GM18858 (cell line): ENCODE measurements at regions not wholly inside any gene's neighbourhood (a gene's known extent, or its start where the extent isn't known, plus 50 kb on each side); places are given as distances from the start of the nearest gene placed in this dataset.
"Not testable (repeated sequence)": the region's sequence is repeated elsewhere in the genome, so short reads cannot be mapped to it uniquely, and the experiment has no call there.

Experiments used
- ATAC-seq: cut with Tn5 transposase; IDR thresholded peaks from one replicate; pipeline ENCODE4 v1.9.1; 2021; ENCODE audit not compliant: unreplicated experiment

GRCh38 chr3:164927728-164928127 lies 150.6 kb downstream of the SI start:
- no peak for ATAC-seq

- no peak for ATAC-seq
Observed at GRCh38 chr3:164918905-164919304, 159.4 kb downstream of the SI start.

- no peak for ATAC-seq
Observed at GRCh38 chr3:164912916-164913315, 165.4 kb downstream of the SI start.

GRCh38 chr3:164903820-164904451 lies 174.4 kb downstream of the SI start:
- ATAC-seq, result no peak

- ATAC-seq, result no peak
Observed at GRCh38 chr3:164897342-164897741, 181.0 kb downstream of the SI start.

- ATAC-seq, result no peak
Observed at GRCh38 chr3:164890061-164890460, 188.2 kb downstream of the SI start.

GRCh38 chr3:164883171-164883570 lies 195.1 kb downstream of the SI start:
- no peak for ATAC-seq

- no peak for ATAC-seq
Observed at GRCh38 chr3:164879201-164879600, 199.1 kb downstream of the SI start.

GRCh38 chr3:164864454-164864853 lies 213.8 kb downstream of the SI start:
- ATAC-seq, result no peak

- no peak for ATAC-seq
Observed at GRCh38 chr3:164852866-164853265, 225.4 kb downstream of the SI start.

GRCh38 chr3:164851905-164852304 lies 226.4 kb downstream of the SI start:
- ATAC-seq, result no peak

GRCh38 chr3:164851204-164851603 lies 227.1 kb downstream of the SI start:
- ATAC-seq, result no peak

GRCh38 chr3:164848923-164849322 lies 229.4 kb downstream of the SI start:
- no peak for ATAC-seq

GRCh38 chr3:164845739-164846138 lies 232.6 kb downstream of the SI start:
- no peak for ATAC-seq

GRCh38 chr3:164832216-164832615 lies 246.1 kb downstream of the SI start:
- ATAC-seq, result no peak

GRCh38 chr3:164818318-164818717 lies 260.0 kb downstream of the SI start:
- ATAC-seq, result no peak

- no peak for ATAC-seq
Observed at GRCh38 chr3:164814106-164814505, 264.2 kb downstream of the SI start.

GRCh38 chr3:164812042-164812441 lies 266.3 kb downstream of the SI start:
- no peak for ATAC-seq

GRCh38 chr3:164806188-164806587 lies 272.1 kb downstream of the SI start:
- ATAC-seq, result no peak

GRCh38 chr3:164794099-164794498 lies 284.2 kb downstream of the SI start:
- ATAC-seq, result no peak

GRCh38 chr3:164791263-164791662 lies 287.0 kb downstream of the SI start:
- no peak for ATAC-seq

GRCh38 chr3:164784407-164784806 lies 293.9 kb downstream of the SI start:
- ATAC-seq, result not testable (repeated sequence)

GRCh38 chr3:164781755-164782154 lies 296.5 kb downstream of the SI start:
- no peak for ATAC-seq
